ENCODE measurements at regions not wholly inside any gene's neighbourhood (a gene's known extent, or its start where the extent isn't known, plus 50 kb on each side); places are given as distances from the start of the nearest gene placed in this dataset.

DNA sequence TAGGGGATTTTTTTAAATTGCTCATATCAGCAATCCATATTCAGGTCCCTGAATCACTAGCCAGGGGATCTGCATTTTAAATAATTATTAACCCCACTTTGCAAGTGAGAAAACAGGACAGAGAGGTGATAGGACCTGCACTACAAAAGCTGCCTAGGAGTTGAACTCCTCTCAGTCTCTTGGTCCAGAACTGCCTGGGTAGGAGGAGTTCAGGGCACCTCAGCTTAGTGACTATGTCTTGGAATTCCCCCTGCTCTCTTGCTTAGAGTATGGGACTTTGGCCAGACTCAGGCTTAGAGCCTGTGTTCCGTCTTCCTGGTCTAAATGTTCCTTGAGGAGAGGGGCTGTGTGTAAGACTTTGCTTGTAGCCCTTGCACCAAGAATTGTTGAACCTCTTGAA lies 68.2 kb upstream of the WSCD2 start:
- POLR2A ChIA-PET = no interaction called here
- peaks cover 0 to 1% (median 0%) of the 10 kb centered on the region in 5 donors for H3K9me3 Mint-ChIP-seq
- Histone ChIP-seq H3K9me3 (ENCODE audit: low read length) (no peaks in the 10 kb centered on the region), H3K27me3 (ENCODE audit: insufficient read depth, low read length, poor library complexity, severe bottlenecking) (no peaks in the 10 kb centered on the region), H3K4me1 (ENCODE audit: insufficient read depth, low read length) (no peaks in the 10 kb centered on the region), H3K36me3 (ENCODE audit: insufficient read depth, low read length) (no peaks in the 10 kb centered on the region), H3K27ac (ENCODE audit: low read depth, low read length) (no peak overlapping the region), H3K4me3 (ENCODE audit: low read length) (no peak overlapping the region)
- H3K27me3 Mint-ChIP-seq = peaks cover 16 to 49% of the 10 kb centered on the region in 2 donors
- H3K36me3 Mint-ChIP-seq = no peaks in the 10 kb centered on the region
- H3K27ac Mint-ChIP-seq = no peak overlapping the region
- CTCF ChIA-PET = no interaction called here
- DNase-seq = no peak
- H3K4me1 Mint-ChIP-seq = peaks cover 0 to 3% (median 0%) of the 10 kb centered on the region in 3 donors
- no peak overlapping the region for H3K4me3 Mint-ChIP-seq

GRCh38 chr12:108063192-108063591 lies 65.9 kb upstream of the WSCD2 start:
- ChIA-PET CTCF (no interaction called here), POLR2A (no interaction called here)
- Histone ChIP-seq H3K4me1 (ENCODE audit: insufficient read depth, low read length) (no peaks in the 10 kb centered on the region), H3K36me3 (ENCODE audit: insufficient read depth, low read length) (no peaks in the 10 kb centered on the region), H3K9me3 (ENCODE audit: low read length) (no peaks in the 10 kb centered on the region), H3K27me3 (ENCODE audit: insufficient read depth, low read length, poor library complexity, severe bottlenecking) (no peaks in the 10 kb centered on the region), H3K27ac (ENCODE audit: low read depth, low read length) (no peak overlapping the region), H3K4me3 (ENCODE audit: low read length) (no peak overlapping the region)
- no peak overlapping the region for H3K27ac Mint-ChIP-seq
- DNase-seq = no peak
- H3K4me3 Mint-ChIP-seq = no peak overlapping the region
- H3K27me3 Mint-ChIP-seq = peaks cover 5 to 31% of the 10 kb centered on the region in 2 donors
- no peaks in the 10 kb centered on the region for H3K36me3 Mint-ChIP-seq
- H3K9me3 Mint-ChIP-seq = peaks cover 0 to 1% (median 0%) of the 10 kb centered on the region in 5 donors
- H3K4me1 Mint-ChIP-seq = no peaks in the 10 kb centered on the region

- DNase-seq = no peak
- H3K27me3 Mint-ChIP-seq = peaks cover 11 to 36% of the 10 kb centered on the region in 2 donors
- no peak overlapping the region for H3K27ac ChIP-seq (ENCODE audit: low read depth, low read length)
- H3K9me3 Mint-ChIP-seq = peaks cover 0 to 1% (median 0%) of the 10 kb centered on the region in 5 donors
- H3K36me3 ChIP-seq (ENCODE audit: insufficient read depth, low read length) = no peaks in the 10 kb centered on the region
- ChIA-PET POLR2A (no interaction called here), CTCF (no interaction called here)
- H3K4me3 ChIP-seq (ENCODE audit: low read length) = no peak overlapping the region
- no peaks in the 10 kb centered on the region for H3K4me1 ChIP-seq (ENCODE audit: insufficient read depth, low read length)
- H3K27ac Mint-ChIP-seq = no peak overlapping the region
- H3K4me3 Mint-ChIP-seq = no peak overlapping the region
- H3K36me3 Mint-ChIP-seq = no peaks in the 10 kb centered on the region
- no peaks in the 10 kb centered on the region for H3K27me3 ChIP-seq (ENCODE audit: insufficient read depth, low read length, poor library complexity, severe bottlenecking)
- no peaks in the 10 kb centered on the region for H3K4me1 Mint-ChIP-seq
- no peaks in the 10 kb centered on the region for H3K9me3 ChIP-seq (ENCODE audit: low read length)
Observed at GRCh38 chr12:108065069-108065468, 64.0 kb upstream of the WSCD2 start.

DNA sequence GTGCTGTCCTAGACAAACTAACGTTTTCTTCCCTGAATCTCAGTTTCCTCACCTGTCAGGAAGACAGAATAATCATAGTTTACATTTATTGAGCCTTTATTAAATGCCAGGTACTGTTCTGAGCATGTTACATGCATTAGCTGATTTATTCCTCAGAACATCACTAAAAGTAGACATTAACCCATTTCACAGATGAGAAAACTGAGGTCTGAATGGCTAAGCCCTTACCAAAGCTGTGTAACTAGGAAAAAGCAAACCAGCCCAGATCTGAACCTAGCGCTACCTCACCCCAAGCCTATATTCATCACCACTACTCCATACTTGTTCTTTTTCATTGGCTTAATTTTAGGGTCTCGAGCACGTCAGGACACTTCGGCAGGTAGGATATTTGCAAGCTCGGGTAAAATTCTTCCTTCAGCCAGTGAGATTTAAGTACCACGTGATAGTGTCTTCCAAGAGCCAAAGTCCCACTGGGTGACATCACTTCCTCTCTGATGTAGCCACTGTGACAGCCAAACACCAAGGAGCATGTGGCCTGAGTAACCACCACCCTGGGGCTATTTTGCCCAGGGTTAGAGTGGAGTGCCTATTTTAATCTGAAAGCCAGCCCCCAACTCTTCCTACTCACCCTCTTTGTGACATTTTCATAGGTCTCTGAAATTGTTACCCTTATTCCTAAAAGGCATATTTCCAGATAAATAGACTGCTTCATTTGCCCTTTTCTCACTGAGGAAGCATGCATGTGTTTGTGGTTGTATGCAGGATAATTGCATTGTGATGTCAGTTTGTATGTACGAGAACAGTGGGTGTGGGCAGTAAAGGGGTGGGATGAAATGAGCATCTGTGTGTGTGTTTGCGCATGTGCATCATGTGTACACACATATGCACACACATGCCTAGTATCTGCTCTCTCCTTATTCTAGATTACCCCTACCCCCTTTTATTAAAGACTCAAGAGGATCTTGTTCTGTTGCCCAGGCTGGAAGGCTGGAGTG lies 62.2 kb upstream of the WSCD2 start:
- Histone ChIP-seq H3K4me3 (ENCODE audit: low read length) (no peak overlapping the region), H3K27ac (ENCODE audit: low read depth, low read length) (no peak overlapping the region), H3K4me1 (ENCODE audit: insufficient read depth, low read length) (no peaks in the 10 kb centered on the region), H3K27me3 (ENCODE audit: insufficient read depth, low read length, poor library complexity, severe bottlenecking) (no peaks in the 10 kb centered on the region), H3K36me3 (ENCODE audit: insufficient read depth, low read length) (no peaks in the 10 kb centered on the region), H3K9me3 (ENCODE audit: low read length) (no peaks in the 10 kb centered on the region)
- Mint-ChIP-seq H3K4me3 (no peak overlapping the region), H3K36me3 (no peaks in the 10 kb centered on the region), H3K4me1 (no peaks in the 10 kb centered on the region), H3K27ac (no peak overlapping the region), H3K9me3 (peaks cover 0 to 1% (median 0%) of the 10 kb centered on the region in 5 donors), H3K27me3 (peaks cover 15 to 33% of the 10 kb centered on the region in 2 donors)
- POLR2A ChIA-PET = no interaction called here
- DNase-seq = no peak
- CTCF ChIA-PET = no interaction called here

- no peaks in the 10 kb centered on the region for H3K4me1 Mint-ChIP-seq
- CTCF ChIA-PET = no interaction called here
- no peaks in the 10 kb centered on the region for H3K36me3 Mint-ChIP-seq
Observed at GRCh38 chr12:108069651-108070165, 59.4 kb upstream of the WSCD2 start.

GRCh38 chr12:108075561-108075960 lies 53.5 kb upstream of the WSCD2 start:
- no peak overlapping the region for H3K4me3 Mint-ChIP-seq

More at GRCh38 chr12:108069651-108070165, 59.4 kb upstream of the WSCD2 start:
- Mint-ChIP-seq H3K27me3 (peaks cover 15 to 20% of the 10 kb centered on the region in 2 donors), H3K27ac (no peak overlapping the region), H3K9me3 (no peaks in the 10 kb centered on the region), H3K4me3 (no peak overlapping the region)
- DNase-seq = no peak
- POLR2A ChIA-PET = no interaction called here
- Histone ChIP-seq H3K4me1 (ENCODE audit: insufficient read depth, low read length) (no peaks in the 10 kb centered on the region), H3K9me3 (ENCODE audit: low read length) (no peaks in the 10 kb centered on the region), H3K4me3 (ENCODE audit: low read length) (no peak overlapping the region), H3K36me3 (ENCODE audit: insufficient read depth, low read length) (no peaks in the 10 kb centered on the region), H3K27me3 (ENCODE audit: insufficient read depth, low read length, poor library complexity, severe bottlenecking) (no peaks in the 10 kb centered on the region), H3K27ac (ENCODE audit: low read depth, low read length) (no peak overlapping the region)

GRCh38 chr12:108076556-108076955 lies 52.5 kb upstream of the WSCD2 start:
- H3K27me3 ChIP-seq (ENCODE audit: insufficient read depth, low read length, poor library complexity, severe bottlenecking) = no peaks in the 10 kb centered on the region
- H3K27me3 Mint-ChIP-seq = peaks cover 13 to 25% of the 10 kb centered on the region in 2 donors
- no peak overlapping the region for H3K4me3 ChIP-seq (ENCODE audit: low read length)
- no peaks in the 10 kb centered on the region for H3K4me1 ChIP-seq (ENCODE audit: insufficient read depth, low read length)
- no peak overlapping the region for H3K27ac Mint-ChIP-seq
- no peaks in the 10 kb centered on the region for H3K9me3 ChIP-seq (ENCODE audit: low read length)
- ChIA-PET CTCF (no interaction called here), POLR2A (no interaction called here)
- no peaks in the 10 kb centered on the region for H3K4me1 Mint-ChIP-seq
- H3K36me3 ChIP-seq (ENCODE audit: insufficient read depth, low read length) = no peaks in the 10 kb centered on the region
- H3K9me3 Mint-ChIP-seq = no peaks in the 10 kb centered on the region
- DNase-seq = no peak
- H3K36me3 Mint-ChIP-seq = no peaks in the 10 kb centered on the region
- H3K27ac ChIP-seq (ENCODE audit: low read depth, low read length) = no peak overlapping the region
- no peak overlapping the region for H3K4me3 Mint-ChIP-seq

More at GRCh38 chr12:108075561-108075960, 53.5 kb upstream of the WSCD2 start:
- no peaks in the 10 kb centered on the region for H3K36me3 ChIP-seq (ENCODE audit: insufficient read depth, low read length)
- Mint-ChIP-seq H3K27ac (no peak overlapping the region), H3K27me3 (peaks cover 13 to 24% of the 10 kb centered on the region in 2 donors), H3K36me3 (no peaks in the 10 kb centered on the region), H3K9me3 (no peaks in the 10 kb centered on the region), H3K4me1 (no peaks in the 10 kb centered on the region)
- no peak overlapping the region for H3K27ac ChIP-seq (ENCODE audit: low read depth, low read length)
- no peaks in the 10 kb centered on the region for H3K27me3 ChIP-seq (ENCODE audit: insufficient read depth, low read length, poor library complexity, severe bottlenecking)
- DNase-seq = no peak
- no peak overlapping the region for H3K4me3 ChIP-seq (ENCODE audit: low read length)
- ChIA-PET POLR2A (no interaction called here), CTCF (no interaction called here)
- no peaks in the 10 kb centered on the region for H3K4me1 ChIP-seq (ENCODE audit: insufficient read depth, low read length)
- no peaks in the 10 kb centered on the region for H3K9me3 ChIP-seq (ENCODE audit: low read length)

DNA sequence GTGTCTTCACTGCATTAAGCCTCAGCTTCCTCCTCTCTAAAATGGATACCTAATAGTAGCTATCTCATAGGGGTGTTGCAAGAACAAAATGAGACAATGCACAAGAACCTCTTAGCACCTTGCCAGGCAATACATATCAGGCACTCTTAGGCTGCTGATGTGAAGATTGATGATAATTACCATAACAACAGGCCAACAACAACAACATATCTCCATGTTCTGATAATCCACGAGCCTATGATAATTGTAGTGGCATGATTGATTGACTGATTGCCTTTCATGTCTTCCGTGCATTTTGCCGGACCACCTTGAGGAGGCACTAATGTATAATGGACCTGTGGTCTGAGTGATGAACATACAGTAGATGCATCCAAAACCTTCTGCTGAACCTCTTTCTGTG lies 50.7 kb upstream of the WSCD2 start:
- H3K36me3 ChIP-seq (ENCODE audit: insufficient read depth, low read length) = no peaks in the 10 kb centered on the region
- no peak overlapping the region for H3K27ac ChIP-seq (ENCODE audit: low read depth, low read length)
- POLR2A ChIA-PET = no interaction called here
- CTCF ChIA-PET = no interaction called here
- no peaks in the 10 kb centered on the region for H3K36me3 Mint-ChIP-seq
- no peak for DNase-seq
- no peak overlapping the region for H3K4me3 Mint-ChIP-seq
- H3K27me3 Mint-ChIP-seq = peaks cover 18 to 41% of the 10 kb centered on the region in 2 donors
- no peaks in the 10 kb centered on the region for H3K9me3 ChIP-seq (ENCODE audit: low read length)
- H3K4me1 Mint-ChIP-seq = no peaks in the 10 kb centered on the region
- H3K27me3 ChIP-seq (ENCODE audit: insufficient read depth, low read length, poor library complexity, severe bottlenecking) = no peaks in the 10 kb centered on the region
- H3K4me3 ChIP-seq (ENCODE audit: low read length) = no peak overlapping the region
- no peak overlapping the region for H3K27ac Mint-ChIP-seq
- peaks cover 0 to 3% (median 0%) of the 10 kb centered on the region in 5 donors for H3K9me3 Mint-ChIP-seq
- H3K4me1 ChIP-seq (ENCODE audit: insufficient read depth, low read length) = no peaks in the 10 kb centered on the region
